ENCODE measurements at regions not wholly inside any gene's neighbourhood (a gene's known extent, or its start where the extent isn't known, plus 50 kb on each side); places are given as distances from the start of the nearest gene placed in this dataset.

DNA sequence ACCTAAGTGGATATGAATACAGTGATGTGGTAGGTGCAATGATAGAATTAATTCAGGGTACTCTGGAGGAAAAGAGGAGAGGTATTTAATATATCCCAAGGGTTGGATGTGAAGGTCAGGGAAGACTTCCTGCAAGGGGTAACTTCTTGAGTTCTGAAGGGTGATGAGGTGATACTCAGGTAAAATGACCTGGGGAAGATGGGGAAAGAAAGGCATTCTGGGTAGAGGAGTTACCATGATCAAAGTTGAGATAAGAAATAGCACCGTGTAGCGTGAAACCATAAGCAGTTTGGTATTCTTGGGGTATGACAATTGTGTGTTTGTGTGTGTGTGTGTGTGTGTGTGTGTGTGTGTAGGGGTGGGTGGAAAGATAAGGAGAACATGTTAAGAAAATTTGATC is 270.4 kb upstream of the LCORL start:
- no peak overlapping the region for H3K4me3 ChIP-seq (replicated peaks in 1 of 3; ENCODE audit: insufficient read depth in 1 of 3, low read depth in 1 of 3, low read length in 3 of 3)
- no peaks in the 10 kb centered on the region for H3K9me1 ChIP-seq (replicated peaks; ENCODE audit: control insufficient read depth, extremely low read depth, insufficient read depth, low read length)
- no peak for FAIRE-seq
- no peaks in the 10 kb centered on the region for H3K9me3 ChIP-seq (replicated peaks; ENCODE audit: control insufficient read depth, insufficient read depth, low read length)
- H3K27ac ChIP-seq (ENCODE audit: insufficient read depth, low read depth, low read length): no peak overlapping the region
- no peak overlapping the region for H2AFZ ChIP-seq (ENCODE audit: low read depth, low read length)
- H3K9ac ChIP-seq (replicated peaks; ENCODE audit: extremely low read depth, insufficient read depth, low read length): no peak overlapping the region
- no peaks in the 10 kb centered on the region for H3K36me3 ChIP-seq (ENCODE audit: control insufficient read depth in 2 of 2, extremely low read depth in 1 of 2, insufficient read depth in 2 of 2, low read length in 2 of 2)
- no peak overlapping the region for H3K4me2 ChIP-seq (ENCODE audit: insufficient read depth, low read length)
- no peak for DNase-seq (ENCODE audit: low read depth, low spot score)
- intact Hi-C loops (cut with micrococcal nuclease): no loop called here
- CTCF ChIA-PET: no interaction called here
- no peaks in the 10 kb centered on the region for H3K79me2 ChIP-seq (ENCODE audit: control insufficient read depth, insufficient read depth, low read length)
- BruUV-seq (replicated peaks): no TSS peak
- H3K27me3 ChIP-seq (ENCODE audit: control insufficient read depth in 2 of 2, insufficient read depth in 2 of 2, low read length in 2 of 2): no peaks in the 10 kb centered on the region
- no peaks in the 10 kb centered on the region for H4K20me1 ChIP-seq (replicated peaks; ENCODE audit: control insufficient read depth, extremely low read depth, insufficient read depth, low read length)
- POLR2A ChIA-PET: no interaction called here
- TF ChIP-seq EZH2 (IDR thresholded peaks at IDR 0.05; ENCODE audit: borderline replicate concordance, low read depth, low read length, severe bottlenecking) (no peak), MYC (IDR thresholded peaks at IDR 0.05; ENCODE audit: low read depth, low read length) (no peak), POLR2AphosphoS5 (IDR thresholded peaks at IDR 0.05; ENCODE audit: insufficient read depth, low read depth, low read length) (no peak), MAX (IDR thresholded peaks at IDR 0.05; ENCODE audit: insufficient read depth, insufficient read length) (no peak), JUN (IDR thresholded peaks at IDR 0.05; ENCODE audit: borderline replicate concordance, insufficient read depth, insufficient read length, low read depth) (no peak), POLR2A (IDR thresholded peaks at IDR 0.05; ENCODE audit: low read depth, low read length) (no peak)
- dilution Hi-C loops (cut with MboI; ENCODE audit: extremely low pct_ligation_motif_present, low sequenced_read_pairs): no loop called here
- no peaks in the 10 kb centered on the region for H3K4me1 ChIP-seq (ENCODE audit: control insufficient read depth, extremely low read depth, insufficient read depth, low read length)

DNA sequence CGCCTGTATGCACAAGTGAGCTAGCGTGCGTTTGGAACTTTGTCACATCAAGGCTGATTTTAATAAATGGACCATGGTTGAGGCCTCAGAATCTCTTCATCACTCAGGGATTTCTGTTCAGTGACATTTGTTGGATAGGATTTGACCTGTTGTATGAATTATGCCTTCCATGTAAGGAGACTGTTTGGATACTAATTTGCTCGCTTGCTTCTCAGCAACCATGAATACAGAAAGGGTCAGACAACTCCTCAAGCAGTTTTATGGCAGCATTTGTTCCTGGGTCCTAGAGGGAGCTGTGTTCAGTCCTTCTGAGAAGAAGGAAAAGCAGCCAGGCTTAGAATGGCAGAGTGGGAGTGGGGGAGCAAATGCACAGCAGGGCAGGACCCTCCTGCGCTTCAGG is 269.7 kb upstream of the LCORL start:
- H3K9ac ChIP-seq (replicated peaks; ENCODE audit: extremely low read depth, insufficient read depth, low read length): no peak overlapping the region
- no peak for FAIRE-seq
- no peaks in the 10 kb centered on the region for H3K27me3 ChIP-seq (ENCODE audit: control insufficient read depth in 2 of 2, insufficient read depth in 2 of 2, low read length in 2 of 2)
- H3K4me2 ChIP-seq (ENCODE audit: insufficient read depth, low read length): no peak overlapping the region
- POLR2A ChIA-PET: no interaction called here
- no peaks in the 10 kb centered on the region for H3K36me3 ChIP-seq (ENCODE audit: control insufficient read depth in 2 of 2, extremely low read depth in 1 of 2, insufficient read depth in 2 of 2, low read length in 2 of 2)
- H3K4me1 ChIP-seq (ENCODE audit: control insufficient read depth, extremely low read depth, insufficient read depth, low read length): no peaks in the 10 kb centered on the region
- H3K9me3 ChIP-seq (replicated peaks; ENCODE audit: control insufficient read depth, insufficient read depth, low read length): no peaks in the 10 kb centered on the region
- H4K20me1 ChIP-seq (replicated peaks; ENCODE audit: control insufficient read depth, extremely low read depth, insufficient read depth, low read length): no peaks in the 10 kb centered on the region
- no peak overlapping the region for H3K4me3 ChIP-seq (replicated peaks in 1 of 3; ENCODE audit: insufficient read depth in 1 of 3, low read depth in 1 of 3, low read length in 3 of 3)
- H2AFZ ChIP-seq (ENCODE audit: low read depth, low read length): no peak overlapping the region
- BruUV-seq (replicated peaks): no TSS peak
- dilution Hi-C loops (cut with MboI; ENCODE audit: extremely low pct_ligation_motif_present, low sequenced_read_pairs): no loop called here
- DNase-seq (ENCODE audit: low read depth, low spot score): no peak
- intact Hi-C loops (cut with micrococcal nuclease): no loop called here
- TF ChIP-seq POLR2A (IDR thresholded peaks at IDR 0.05; ENCODE audit: low read depth, low read length): no peak
- TF ChIP-seq, protein P1, sequence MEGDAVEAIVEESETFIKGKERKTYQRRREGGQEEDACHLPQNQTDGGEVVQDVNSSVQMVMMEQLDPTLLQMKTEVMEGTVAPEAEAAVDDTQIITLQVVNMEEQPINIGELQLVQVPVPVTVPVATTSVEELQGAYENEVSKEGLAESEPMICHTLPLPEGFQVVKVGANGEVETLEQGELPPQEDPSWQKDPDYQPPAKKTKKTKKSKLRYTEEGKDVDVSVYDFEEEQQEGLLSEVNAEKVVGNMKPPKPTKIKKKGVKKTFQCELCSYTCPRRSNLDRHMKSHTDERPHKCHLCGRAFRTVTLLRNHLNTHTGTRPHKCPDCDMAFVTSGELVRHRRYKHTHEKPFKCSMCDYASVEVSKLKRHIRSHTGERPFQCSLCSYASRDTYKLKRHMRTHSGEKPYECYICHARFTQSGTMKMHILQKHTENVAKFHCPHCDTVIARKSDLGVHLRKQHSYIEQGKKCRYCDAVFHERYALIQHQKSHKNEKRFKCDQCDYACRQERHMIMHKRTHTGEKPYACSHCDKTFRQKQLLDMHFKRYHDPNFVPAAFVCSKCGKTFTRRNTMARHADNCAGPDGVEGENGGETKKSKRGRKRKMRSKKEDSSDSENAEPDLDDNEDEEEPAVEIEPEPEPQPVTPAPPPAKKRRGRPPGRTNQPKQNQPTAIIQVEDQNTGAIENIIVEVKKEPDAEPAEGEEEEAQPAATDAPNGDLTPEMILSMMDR (IDR thresholded peaks at IDR 0.05; ENCODE audit: extremely low read depth in 1 of 2, insufficient read depth in 1 of 2, low read depth in 1 of 2, low read length in 2 of 2): no peak
- no peak for TF ChIP-seq FOS (IDR thresholded peaks at IDR 0.05; ENCODE audit: borderline replicate concordance, insufficient read depth, low read length)
- TF ChIP-seq POLR2AphosphoS5 (IDR thresholded peaks at IDR 0.05; ENCODE audit: insufficient read depth, low read depth, low read length): no peak
- H3K27ac ChIP-seq (ENCODE audit: insufficient read depth, low read depth, low read length): no peak overlapping the region
- CTCF ChIA-PET: no interaction called here
- no peaks in the 10 kb centered on the region for H3K9me1 ChIP-seq (replicated peaks; ENCODE audit: control insufficient read depth, extremely low read depth, insufficient read depth, low read length)
- no peaks in the 10 kb centered on the region for H3K79me2 ChIP-seq (ENCODE audit: control insufficient read depth, insufficient read depth, low read length)

All from endothelial cell of umbilical vein (primary cell).